NCI-H524 treated with DMSO at 0.1 percent for 48 hours (cell line): ENCODE measurements at regions not wholly inside any gene's neighbourhood (a gene's known extent, or its start where the extent isn't known, plus 50 kb on each side); places are given as distances from the start of the nearest gene placed in this dataset.

Experiments
- DNase-seq: peaks from one replicate; lab custom pipeline; 2025; lab: John Stamatoyannopoulos, UW

DNA sequence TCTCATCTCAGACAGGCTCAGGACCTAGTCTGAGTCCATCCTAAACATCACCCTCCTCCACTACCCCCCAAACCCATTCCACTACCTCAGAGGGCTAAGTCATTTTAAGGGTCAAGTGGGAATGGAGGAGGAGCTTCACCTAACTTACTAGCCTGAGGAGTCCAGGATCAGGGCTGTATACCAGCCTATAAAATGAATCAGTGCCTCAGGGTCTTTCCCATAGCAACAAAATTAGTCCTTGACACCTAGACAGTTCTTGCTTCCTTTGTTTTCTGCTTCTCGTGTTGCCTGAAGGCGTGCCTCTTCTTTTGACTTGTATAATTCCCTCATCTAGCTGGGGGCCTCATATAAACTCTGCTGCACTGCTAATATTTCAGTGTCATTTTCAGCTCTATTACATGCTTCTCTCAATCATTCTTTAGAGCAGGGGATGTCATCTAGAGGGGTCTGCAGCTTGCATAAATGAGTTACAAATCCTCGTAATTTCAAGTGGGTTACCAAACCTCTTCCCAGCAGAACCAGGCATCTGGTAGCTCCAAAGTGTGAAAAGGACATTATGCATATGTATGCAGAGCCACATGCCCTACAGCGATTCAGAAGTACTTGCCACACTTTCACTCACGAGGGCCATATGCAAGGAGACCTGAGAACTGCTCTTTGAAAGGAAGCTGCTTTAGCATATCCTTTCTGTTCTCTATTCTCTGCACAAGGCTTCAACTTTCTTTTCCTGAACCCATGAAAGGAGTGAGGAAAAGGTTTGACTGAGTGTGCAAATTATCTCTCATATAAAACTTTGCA lies 311.7 kb upstream of the SEMA6D start:
- DNase-seq = peak; percentile 85

DNA sequence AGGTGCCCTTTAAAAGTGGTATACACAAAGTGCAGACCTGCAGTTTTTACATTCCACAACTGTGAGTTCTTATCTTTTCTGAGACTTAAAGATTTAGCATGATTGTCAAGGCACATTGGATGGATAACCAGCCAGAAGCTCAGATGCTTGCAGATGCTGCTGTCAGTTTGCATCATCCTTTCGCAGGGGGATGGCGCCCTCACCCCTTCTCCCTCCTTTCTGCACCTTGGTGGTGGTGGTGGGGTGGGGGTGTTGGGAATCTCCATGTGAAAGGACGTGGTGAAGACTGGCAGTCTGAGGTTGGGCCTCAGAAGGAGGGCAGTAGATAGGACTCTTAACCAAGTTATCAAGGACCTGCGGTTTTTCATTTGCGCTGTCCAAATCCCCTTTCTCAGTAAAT lies 309.6 kb upstream of the SEMA6D start:
- no peak for DNase-seq

DNA sequence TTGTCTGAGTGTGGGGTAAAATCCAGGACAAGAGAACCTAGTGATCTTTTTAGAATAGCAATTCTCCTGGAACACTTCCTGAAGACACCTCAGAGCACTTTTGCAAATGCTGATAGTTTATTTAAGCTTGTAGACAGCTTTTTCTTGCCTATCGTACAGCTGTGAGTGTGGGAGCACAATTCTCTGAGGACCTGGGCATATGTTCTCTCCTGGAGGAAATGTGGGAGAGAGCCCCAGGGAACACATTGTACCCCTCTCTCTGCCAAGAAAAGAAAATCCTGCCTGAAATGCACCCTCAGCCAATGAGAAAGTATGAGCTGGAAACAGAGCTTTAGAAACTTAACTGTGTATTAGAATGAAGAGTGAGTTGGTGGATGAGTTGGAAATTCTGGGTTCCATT lies 308.3 kb upstream of the SEMA6D start:
- DNase-seq = no peak

DNA sequence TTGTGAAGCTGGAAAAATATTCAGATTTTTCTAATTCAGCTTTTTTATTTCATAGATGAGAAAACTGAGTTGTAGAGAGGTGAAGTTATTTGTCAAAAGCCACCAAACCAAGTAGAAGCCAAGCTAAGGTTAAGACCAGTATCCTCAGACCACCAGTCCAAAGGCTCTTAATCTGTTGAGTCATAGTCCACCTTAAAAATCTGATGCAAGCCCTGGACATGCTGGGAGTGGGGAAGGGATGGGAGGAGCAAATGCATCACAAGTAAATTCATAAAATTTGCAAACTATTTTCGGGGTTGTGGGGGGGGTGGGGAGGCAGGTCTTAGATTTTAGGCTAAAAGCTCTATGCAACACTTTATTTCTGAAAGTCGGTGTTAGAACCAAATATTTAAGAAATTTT lies 307.7 kb upstream of the SEMA6D start:
- DNase-seq = no peak

DNA sequence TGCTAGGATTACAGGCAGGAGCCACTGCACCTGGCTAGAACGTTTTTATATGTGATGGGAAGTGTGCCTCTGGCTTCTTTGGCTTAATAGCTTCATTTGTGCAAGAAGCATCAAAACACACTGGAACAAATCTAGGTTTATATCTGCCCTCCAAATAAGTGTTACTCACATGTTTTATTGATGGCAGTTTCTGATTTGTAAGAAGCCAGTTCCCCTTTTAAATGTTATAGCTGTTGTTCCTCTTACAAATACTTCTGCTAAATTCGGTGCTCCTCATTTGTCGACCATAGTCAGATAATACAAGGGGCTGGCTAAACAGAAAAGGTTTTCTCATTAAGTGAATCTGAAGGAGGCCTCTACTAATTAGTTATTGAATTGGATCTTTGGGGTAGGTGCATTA lies 307.1 kb upstream of the SEMA6D start:
- no peak for DNase-seq

DNA sequence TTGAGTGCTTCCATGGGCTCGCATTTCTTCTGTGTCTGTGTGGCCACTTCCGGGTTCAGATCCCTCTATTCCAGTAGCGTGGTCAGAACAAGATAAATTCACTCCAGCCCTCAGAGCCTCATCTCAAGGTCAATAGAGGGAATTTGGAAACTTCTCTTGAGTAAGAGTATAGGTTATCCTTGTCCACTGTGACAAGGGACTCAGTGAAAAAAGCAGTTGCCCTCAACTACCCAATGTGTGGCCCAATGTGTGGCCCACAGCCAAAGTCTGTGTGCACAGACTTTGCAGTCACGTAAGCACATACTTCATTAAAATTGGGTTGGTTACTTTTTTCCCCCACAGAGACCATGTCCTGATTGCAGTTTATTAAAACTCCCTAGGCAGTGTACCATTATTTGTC lies 305.6 kb upstream of the SEMA6D start:
- no peak for DNase-seq

DNA sequence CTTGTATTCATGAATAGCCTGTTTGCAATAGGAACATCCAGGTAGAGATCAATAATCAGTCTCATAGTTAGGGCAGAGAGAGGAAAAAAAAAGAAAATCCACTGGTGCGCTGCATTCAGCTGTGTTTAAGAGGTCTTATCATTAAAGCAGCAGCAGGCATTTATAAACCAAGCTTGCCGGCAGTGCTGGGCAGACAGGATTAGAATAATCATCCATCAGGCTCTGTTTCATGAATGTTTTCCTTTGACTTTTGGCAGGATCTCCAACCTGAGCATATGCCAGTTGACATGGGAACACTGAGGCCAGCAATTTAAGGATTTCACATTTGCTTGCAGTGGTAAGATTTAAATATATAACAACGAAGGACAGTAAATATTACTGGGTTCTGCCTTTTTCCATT lies 305.2 kb upstream of the SEMA6D start:
- peak; percentile 48 for DNase-seq

DNA sequence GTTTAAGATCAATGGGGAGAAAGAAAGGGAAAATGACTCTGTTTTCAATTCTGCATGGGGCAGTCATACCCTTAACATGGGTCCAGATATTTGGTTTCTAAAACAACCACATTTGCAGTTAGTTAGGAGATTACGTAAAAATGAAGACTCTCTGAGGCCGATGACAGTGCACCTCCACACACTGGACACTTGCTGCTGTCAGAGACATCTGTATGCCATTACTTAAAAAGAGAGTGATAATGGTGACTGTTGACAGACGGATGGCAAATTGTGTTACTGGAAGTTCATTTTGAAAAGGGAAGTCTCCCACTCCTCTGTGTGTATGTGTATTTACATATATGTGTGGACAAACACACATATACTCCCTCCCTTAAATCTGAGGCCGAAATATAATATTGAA lies 304.5 kb upstream of the SEMA6D start:
- DNase-seq = no peak

DNA sequence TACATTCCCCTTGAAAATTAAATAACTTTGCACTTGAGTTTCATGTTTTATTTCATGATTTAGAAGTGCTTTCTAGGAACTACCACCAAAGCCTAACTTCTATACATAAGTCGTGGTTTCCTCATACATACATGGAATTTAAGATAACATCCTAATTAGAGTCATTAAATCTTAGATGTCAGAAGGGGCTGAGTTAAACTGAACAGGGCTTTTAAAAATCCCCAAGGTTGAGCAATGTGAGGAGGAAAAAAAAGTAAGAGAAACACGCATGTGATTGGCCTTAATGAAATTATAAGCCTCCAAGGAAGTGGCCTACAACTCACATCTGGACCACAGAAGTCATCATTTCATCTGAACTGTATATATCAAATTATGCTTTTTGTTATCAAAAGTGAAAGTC lies 303.1 kb upstream of the SEMA6D start:
- no peak for DNase-seq

DNA sequence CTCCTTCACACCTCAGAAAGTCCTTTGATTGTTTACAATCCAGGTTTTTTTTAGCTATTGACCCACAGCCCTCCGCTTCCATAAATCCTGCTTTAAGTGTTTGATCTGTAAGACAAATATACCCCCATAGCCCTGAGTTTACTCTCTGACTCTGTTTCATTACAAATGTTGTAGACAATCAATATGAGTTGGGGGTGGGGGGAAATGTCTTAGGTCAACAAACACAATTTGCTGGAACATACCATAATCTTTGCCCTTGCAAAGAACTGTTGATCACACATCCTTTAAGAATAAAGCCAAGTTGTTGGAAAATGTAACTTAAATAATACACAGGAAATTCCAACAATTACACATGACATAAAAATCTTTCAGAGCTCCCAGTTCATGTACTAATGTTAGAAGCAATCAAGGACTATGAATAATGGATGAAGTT lies 301.8 kb upstream of the SEMA6D start:
- no peak for DNase-seq

DNA sequence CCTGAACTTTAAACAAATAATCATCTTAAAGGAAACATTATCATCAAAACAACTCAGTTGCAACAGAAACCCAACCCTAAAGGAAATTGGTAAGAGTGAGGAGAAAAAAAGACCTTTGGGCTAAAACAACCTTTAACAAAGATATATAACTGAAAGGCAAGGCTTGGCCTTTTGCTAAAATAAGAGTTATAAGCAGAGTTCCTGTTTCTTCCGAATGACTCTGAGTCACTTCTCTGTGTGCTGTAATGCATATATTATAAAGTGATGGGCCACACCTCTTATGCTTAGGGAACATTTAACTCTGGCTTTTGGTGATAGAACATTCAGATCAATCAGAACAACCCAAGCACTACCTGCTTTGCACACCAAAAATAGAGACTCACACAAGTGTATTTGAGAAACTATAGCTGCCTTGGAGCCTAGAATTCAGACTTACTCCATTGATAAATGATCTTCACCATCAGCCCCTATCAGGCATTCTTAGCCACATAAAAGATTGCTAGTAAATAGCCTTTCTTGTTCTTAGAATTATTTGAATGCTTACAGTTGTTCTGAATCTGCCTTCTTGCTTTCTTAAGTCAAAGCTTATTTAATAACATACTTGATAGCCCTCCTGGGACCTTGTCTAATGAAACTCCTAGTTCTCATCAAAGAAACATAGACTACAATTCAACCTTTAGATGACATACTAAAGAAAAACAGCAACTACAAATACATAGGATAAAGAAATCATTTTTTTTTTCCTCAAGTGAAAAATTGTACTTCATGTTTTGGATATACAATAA lies 294.2 kb upstream of the SEMA6D start:
- DNase-seq = no peak

DNA sequence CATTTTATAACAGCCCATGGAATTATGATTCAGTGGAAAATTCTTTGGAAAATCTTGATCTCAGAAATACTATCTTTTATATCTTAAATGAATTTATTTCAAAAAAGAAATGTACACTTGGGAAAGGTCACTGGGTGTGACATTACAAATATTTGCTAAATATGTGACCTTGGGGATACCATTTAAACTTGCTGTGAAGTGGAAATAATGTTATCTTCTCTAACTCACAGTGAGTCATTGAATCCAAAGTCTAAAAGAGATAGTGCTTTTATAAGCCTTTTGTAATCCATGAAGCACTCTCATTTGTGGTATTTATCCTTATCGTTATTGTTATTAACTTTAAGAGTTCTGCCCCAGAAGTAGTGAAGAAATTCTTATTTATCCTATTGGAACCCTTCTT lies 289.8 kb upstream of the SEMA6D start:
- DNase-seq = no peak

DNA sequence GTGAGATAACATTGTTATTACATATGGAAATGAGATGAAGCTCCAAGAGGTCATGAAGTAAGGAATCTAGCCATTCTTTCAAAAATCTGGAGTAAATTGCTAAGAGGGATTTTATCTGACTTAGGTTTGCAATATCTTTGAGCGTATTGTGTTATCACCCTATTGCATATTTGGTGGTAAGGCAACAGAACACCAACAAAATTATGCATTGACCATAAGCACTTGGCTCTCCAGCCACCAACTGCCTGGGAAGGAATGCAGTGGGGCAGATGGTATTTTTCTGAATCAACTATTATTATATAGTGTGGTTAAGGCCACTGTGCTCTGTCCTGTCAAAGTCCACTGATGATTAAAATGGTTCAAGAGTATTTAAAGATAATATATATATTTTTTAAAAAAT lies 287.9 kb upstream of the SEMA6D start:
- no peak for DNase-seq

DNA sequence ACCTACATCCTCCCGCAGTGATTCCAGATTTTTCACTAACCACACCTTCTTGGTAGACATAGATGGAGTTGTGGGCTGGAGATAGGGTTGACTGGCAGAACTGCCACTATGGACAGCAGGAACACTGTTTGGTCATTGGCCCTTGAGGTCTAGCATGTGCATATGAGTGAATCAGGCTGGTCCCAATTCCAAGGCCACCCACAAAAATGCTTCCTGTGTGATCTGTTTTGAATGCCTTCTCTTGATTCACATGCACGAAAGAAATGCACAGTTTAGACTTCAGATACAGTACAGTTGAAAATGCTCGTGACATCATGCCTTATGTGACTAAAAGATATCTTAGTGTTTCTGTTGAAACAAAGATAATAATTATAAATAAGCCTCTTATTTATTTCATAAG lies 285.8 kb upstream of the SEMA6D start:
- no peak for DNase-seq

DNA sequence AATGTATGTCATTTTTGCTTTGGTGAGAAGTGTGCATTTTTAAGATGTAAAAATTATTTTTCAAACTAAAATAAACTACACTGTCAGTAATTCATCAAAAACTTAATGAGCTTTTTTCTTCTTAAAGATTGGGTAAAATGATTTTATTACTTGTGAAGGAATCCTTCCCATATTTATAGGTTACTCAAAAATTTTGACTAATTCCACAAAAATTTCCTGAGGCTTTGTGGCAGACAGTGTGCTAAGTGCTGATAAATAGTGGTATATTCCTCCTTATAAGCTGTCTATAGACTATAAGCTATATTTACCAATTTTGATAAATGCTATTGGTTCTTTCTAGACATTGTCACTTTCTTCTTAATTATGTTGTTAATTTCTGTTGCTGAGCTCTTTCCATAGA lies 284.5 kb upstream of the SEMA6D start:
- no peak for DNase-seq

DNA sequence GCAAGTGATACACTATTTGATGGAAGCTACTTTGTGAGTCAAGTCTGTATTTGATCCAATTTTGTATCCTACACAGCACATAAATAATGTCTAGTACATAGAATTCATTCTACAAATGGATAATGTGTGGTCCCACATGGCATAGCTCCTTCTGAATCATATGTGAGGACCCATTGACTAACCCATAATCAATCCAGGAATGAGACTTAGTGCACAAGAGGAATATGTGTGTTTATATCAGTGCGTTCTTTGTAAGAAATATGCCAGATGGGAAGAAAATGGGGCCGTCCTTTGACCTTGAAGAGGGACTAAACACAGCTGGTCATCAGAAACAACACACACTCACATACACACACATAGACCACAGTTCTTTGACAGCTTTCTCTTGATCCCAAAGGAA lies 282.7 kb upstream of the SEMA6D start:
- DNase-seq = no peak

DNA sequence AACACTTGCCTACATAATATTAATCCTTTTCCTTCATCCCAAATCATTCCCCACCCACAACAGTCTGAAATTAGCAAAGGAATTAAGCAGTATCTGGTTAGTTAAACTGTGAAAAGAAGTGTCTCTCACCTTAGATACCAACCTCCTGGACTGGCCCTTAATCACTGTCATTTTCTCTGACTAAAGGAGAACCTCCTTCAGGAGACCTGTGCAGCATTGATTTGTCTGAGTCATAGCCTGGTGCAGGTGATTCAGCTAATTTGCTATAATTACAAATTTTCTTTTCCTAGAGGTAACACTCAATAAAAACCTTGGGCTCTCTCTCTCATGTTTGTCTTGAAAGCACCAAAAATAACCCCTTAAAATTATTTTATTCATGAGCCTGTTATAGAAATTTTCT lies 279.8 kb upstream of the SEMA6D start:
- no peak for DNase-seq

DNA sequence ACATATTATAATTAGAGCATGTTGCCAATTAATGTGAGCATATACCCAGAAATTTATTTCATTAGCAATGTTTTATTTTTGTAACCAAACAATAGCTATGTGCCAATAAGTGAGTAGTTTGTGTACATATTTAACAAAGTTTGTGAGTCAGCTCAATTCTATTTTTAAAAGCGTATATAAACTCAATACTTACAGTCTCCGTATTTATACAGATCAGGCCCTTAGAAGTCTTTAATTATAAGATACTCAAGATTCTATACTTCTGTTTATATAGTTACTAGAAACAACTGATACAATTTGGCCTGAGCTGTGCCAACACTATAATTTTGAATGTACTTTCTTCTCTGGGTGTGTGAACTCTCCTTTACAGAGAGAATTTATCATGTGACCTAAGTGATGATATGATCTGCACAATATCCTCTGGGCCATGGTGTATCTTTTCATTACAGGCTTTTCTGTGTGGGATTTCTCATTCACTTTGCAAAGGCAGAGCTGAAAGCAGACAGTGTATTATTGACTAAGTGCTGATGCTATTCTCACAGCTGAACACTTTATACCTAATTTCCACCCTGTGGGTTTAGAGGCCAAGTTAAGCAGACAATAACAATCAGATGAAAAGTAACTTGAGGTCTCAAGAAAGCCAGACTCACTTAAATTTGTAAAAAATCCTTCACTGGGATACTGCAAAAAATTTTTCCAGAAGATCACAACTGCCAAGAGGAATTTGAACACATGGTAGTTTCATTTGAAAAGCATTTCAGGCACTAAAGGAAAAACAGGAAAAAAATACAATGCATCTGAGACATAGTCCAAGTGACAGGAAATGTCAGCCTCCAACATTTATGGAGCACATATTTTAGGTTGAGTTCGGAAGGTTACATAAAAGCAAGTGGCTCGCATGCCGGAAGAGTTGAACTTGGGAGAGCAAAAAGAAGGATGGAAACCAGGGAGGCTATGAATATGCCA lies 277.9 kb upstream of the SEMA6D start:
- no peak for DNase-seq

DNA sequence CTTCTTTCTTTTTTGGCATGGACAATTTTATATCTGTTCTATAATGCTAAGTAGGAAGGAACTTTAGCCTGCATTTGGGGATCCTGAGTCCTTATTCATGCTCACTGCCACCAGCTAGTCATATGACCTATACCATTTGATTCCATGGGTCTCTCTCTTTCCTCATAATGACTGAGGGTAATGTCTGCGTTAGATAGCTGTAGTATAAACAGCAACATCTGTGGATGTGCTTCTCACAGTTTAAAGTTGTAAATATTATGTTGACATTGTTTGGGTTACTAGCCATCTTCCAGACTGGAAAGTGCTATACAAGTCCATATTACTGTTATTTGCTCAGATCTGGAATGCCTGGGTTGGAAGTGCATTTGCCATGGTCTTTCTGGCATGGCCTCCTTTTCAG lies 274.9 kb upstream of the SEMA6D start:
- DNase-seq = no peak

DNA sequence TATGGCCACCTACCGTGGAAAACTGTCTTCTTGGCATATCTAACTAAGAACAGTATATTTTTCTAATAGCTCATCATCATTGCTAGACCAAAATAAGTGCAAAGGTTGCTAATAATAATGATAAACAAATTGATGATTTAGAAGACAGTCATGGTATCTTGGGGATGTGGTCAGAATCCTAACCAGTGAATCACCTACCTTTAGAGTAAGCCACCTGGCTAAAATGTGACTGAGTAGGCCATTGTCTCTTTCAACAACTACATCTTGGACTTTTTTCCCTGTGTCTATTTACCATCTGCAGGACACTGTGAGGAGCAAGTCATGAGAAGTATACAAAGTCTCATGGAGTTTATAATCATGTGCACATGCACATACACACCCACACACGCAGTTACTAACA lies 273.5 kb upstream of the SEMA6D start:
- DNase-seq = no peak

DNA sequence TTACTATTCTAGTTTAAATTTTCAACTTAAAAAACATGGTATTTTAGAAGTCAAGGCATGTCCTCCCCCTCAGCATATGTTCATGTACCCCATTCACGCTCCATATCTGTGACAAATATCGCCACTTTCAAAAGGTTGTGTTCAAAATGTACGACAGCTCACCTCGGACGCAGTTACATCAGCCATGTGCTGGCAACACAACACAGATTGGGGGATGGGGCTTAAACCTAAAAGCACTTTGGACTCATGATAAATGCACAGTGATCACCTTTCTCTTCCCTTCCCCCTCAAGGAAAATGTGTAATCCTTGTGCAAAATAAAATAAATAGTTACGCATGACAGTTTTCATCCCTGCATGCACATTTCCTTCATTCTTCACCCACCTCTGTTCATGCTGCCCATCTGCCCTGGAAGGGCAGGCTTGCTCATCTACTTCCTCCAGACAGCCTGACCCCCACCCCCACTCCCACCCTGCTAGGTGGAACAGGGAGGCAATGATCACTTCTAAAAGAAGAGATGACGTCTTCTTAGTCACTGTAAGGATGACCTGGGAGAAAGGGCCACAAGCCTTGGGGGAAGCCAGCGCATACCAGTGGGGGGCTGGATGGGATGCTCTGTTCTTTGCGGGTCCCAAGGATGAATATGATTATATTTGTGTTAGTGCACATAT lies 271.4 kb upstream of the SEMA6D start:
- DNase-seq = no peak
